ENCODE measurements at regions not wholly inside any gene's neighbourhood (a gene's known extent, or its start where the extent isn't known, plus 50 kb on each side); places are given as distances from the start of the nearest gene placed in this dataset.

- ChIA-PET CTCF (interaction anchor here (1.2 kb wide), 1 partner anchor 529 kb away, joined by 4 read pairs; no protein-coding TSS in a partner anchor), POLR2A (interaction anchor here (1.0 kb wide), 1 partner anchor 17 kb away, joined by 3 read pairs; no protein-coding TSS in a partner anchor)
Measured at GRCh38 chr2:220583725-220584124, 956.3 kb downstream of the SLC4A3 start.

GRCh38 chr2:220585241-220585640 lies 957.8 kb downstream of the SLC4A3 start:
- ChIA-PET POLR2A (no interaction called here), CTCF (no interaction called here)
- Mint-ChIP-seq H3K27ac (ENCODE audit: low read depth, unreplicated experiment) (no peak overlapping the region), H3K27me3 (ENCODE audit: insufficient read depth, unreplicated experiment) (no peaks in the 10 kb centered on the region), H3K4me1 (ENCODE audit: insufficient read depth, unreplicated experiment) (no peaks in the 10 kb centered on the region), H3K9me3 (ENCODE audit: unreplicated experiment) (no peaks in the 10 kb centered on the region), H3K36me3 (ENCODE audit: insufficient read depth, unreplicated experiment) (no peaks in the 10 kb centered on the region), H3K4me3 (ENCODE audit: unreplicated experiment) (no peak overlapping the region)
- intact Hi-C loops (cut with micrococcal nuclease): no loop called here
- no TSS peak for BruUV-seq (replicated peaks)
- TF ChIP-seq CTCF (IDR thresholded peaks at IDR 0.05; ENCODE audit: unreplicated experiment): no peak
- DNase-seq (ENCODE audit: unreplicated experiment): no peak

More at GRCh38 chr2:220583725-220584124, 956.3 kb downstream of the SLC4A3 start:
- no peak for TF ChIP-seq CTCF (IDR thresholded peaks at IDR 0.05; ENCODE audit: unreplicated experiment)
- no peak overlapping the region for H3K4me3 Mint-ChIP-seq (ENCODE audit: unreplicated experiment)
- H3K27ac Mint-ChIP-seq (ENCODE audit: low read depth, unreplicated experiment): no peak overlapping the region
- no peaks in the 10 kb centered on the region for H3K36me3 Mint-ChIP-seq (ENCODE audit: insufficient read depth, unreplicated experiment)
- BruUV-seq (replicated peaks): no TSS peak
- no peak for DNase-seq (ENCODE audit: unreplicated experiment)
- H3K4me1 Mint-ChIP-seq (ENCODE audit: insufficient read depth, unreplicated experiment): no peaks in the 10 kb centered on the region
- no peaks in the 10 kb centered on the region for H3K27me3 Mint-ChIP-seq (ENCODE audit: insufficient read depth, unreplicated experiment)
- H3K9me3 Mint-ChIP-seq (ENCODE audit: unreplicated experiment): no peaks in the 10 kb centered on the region
- intact Hi-C loops (cut with micrococcal nuclease): no loop called here

GRCh38 chr2:220586980-220587530 lies 959.6 kb downstream of the SLC4A3 start:
- Mint-ChIP-seq H3K27ac (ENCODE audit: low read depth, unreplicated experiment) (no peak overlapping the region), H3K36me3 (ENCODE audit: insufficient read depth, unreplicated experiment) (no peaks in the 10 kb centered on the region), H3K4me1 (ENCODE audit: insufficient read depth, unreplicated experiment) (no peaks in the 10 kb centered on the region), H3K9me3 (ENCODE audit: unreplicated experiment) (no peaks in the 10 kb centered on the region), H3K4me3 (ENCODE audit: unreplicated experiment) (no peak overlapping the region), H3K27me3 (ENCODE audit: insufficient read depth, unreplicated experiment) (no peaks in the 10 kb centered on the region)
- TF ChIP-seq CTCF (IDR thresholded peaks at IDR 0.05; ENCODE audit: unreplicated experiment): no peak
- intact Hi-C loops (cut with micrococcal nuclease): no loop called here
- BruUV-seq (replicated peaks): no TSS peak
- ChIA-PET POLR2A (no interaction called here), CTCF (no interaction called here)
- DNase-seq (ENCODE audit: unreplicated experiment): no peak

GRCh38 chr2:220588148-220588547 lies 960.7 kb downstream of the SLC4A3 start:
- Mint-ChIP-seq H3K27ac (ENCODE audit: low read depth, unreplicated experiment) (no peak overlapping the region), H3K36me3 (ENCODE audit: insufficient read depth, unreplicated experiment) (no peaks in the 10 kb centered on the region), H3K9me3 (ENCODE audit: unreplicated experiment) (no peaks in the 10 kb centered on the region), H3K4me3 (ENCODE audit: unreplicated experiment) (no peak overlapping the region), H3K27me3 (ENCODE audit: insufficient read depth, unreplicated experiment) (no peaks in the 10 kb centered on the region), H3K4me1 (ENCODE audit: insufficient read depth, unreplicated experiment) (no peaks in the 10 kb centered on the region)
- intact Hi-C loops (cut with micrococcal nuclease): no loop called here
- BruUV-seq (replicated peaks): no TSS peak
- DNase-seq (ENCODE audit: unreplicated experiment): no peak
- ChIA-PET CTCF (interaction anchor here (0.5 kb wide), 1 partner anchor 840 kb away, joined by 3 read pairs; no protein-coding TSS in a partner anchor), POLR2A (no interaction called here)
- TF ChIP-seq CTCF (IDR thresholded peaks at IDR 0.05; ENCODE audit: unreplicated experiment): no peak
